ENCODE measurements at regions not wholly inside any gene's neighbourhood (a gene's known extent, or its start where the extent isn't known, plus 50 kb on each side); places are given as distances from the start of the nearest gene placed in this dataset.

DNA sequence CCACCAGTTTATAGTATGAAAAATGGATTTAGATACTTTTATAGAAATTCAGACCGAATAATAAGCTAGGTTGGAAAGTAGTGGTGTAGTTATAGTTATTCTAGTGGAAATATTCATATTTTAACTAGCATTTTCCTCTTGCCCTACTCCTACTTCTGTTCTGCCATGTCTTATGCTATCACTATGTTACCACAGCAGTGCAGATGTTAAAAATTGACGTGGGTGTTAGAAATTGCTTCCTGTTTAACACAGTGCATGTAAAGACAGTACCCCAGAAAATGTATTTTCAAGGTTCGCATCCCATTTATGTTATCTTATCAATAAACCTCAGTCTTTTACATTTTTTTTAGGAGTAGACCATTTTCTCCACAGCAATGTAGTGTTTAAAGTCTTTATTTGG, 774.2 kb upstream of the CDH10 start:
- H3K27me3 Mint-ChIP-seq (ENCODE audit: low read depth), result no peaks in the 10 kb centered on the region
- no peak overlapping the region for H3K4me3 Mint-ChIP-seq (ENCODE audit: unreplicated experiment)

DNA sequence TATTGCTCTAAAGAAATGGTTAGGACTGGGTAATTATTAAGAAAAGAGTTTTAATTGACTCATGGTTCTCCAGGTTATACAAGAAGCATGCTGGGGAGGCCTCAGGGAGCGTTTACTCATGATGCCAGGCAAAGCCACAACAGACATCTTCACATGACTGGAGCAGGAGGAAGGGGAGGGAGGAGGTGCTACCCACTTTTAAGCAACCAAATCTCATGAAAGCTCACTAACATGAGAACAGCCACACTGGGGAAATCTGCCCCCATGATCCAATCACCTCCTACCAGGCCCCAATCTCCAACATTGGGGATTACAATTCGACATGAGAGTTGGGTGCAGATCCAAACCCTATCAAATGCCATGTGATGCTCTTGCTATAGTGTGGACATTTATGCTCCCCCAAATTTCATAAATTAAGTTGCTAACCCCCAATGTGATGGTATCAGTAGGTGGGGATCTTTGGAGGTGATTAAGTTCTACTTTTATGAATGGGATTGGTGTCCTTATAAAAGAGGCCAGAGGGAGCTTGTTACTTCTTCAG, 773.6 kb upstream of the CDH10 start:
- H3K4me3 Mint-ChIP-seq (ENCODE audit: unreplicated experiment), result no peak overlapping the region
- H3K36me3 Mint-ChIP-seq (ENCODE audit: low read depth), result no peaks in the 10 kb centered on the region
- no peaks in the 10 kb centered on the region for H3K27me3 Mint-ChIP-seq (ENCODE audit: low read depth)
- no peak for DNase-seq (ENCODE audit: low spot score)
- no peaks in the 10 kb centered on the region for H3K4me1 Mint-ChIP-seq (ENCODE audit: low read depth)
- H3K9me3 Mint-ChIP-seq (ENCODE audit: low read depth), result no peaks in the 10 kb centered on the region
- TF ChIP-seq, protein P1, sequence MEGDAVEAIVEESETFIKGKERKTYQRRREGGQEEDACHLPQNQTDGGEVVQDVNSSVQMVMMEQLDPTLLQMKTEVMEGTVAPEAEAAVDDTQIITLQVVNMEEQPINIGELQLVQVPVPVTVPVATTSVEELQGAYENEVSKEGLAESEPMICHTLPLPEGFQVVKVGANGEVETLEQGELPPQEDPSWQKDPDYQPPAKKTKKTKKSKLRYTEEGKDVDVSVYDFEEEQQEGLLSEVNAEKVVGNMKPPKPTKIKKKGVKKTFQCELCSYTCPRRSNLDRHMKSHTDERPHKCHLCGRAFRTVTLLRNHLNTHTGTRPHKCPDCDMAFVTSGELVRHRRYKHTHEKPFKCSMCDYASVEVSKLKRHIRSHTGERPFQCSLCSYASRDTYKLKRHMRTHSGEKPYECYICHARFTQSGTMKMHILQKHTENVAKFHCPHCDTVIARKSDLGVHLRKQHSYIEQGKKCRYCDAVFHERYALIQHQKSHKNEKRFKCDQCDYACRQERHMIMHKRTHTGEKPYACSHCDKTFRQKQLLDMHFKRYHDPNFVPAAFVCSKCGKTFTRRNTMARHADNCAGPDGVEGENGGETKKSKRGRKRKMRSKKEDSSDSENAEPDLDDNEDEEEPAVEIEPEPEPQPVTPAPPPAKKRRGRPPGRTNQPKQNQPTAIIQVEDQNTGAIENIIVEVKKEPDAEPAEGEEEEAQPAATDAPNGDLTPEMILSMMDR (IDR thresholded peaks at IDR 0.05), result no peak
- no peak overlapping the region for H3K27ac Mint-ChIP-seq (ENCODE audit: unreplicated experiment)

More for the DNA sequence above, 774.2 kb upstream of the CDH10 start:
- no peaks in the 10 kb centered on the region for H3K9me3 Mint-ChIP-seq (ENCODE audit: low read depth)
- DNase-seq (ENCODE audit: low spot score), result no peak
- TF ChIP-seq, protein P1 (IDR thresholded peaks at IDR 0.05), result no peak
- H3K4me1 Mint-ChIP-seq (ENCODE audit: low read depth), result no peaks in the 10 kb centered on the region
- no peak overlapping the region for H3K27ac Mint-ChIP-seq (ENCODE audit: unreplicated experiment)
- no peaks in the 10 kb centered on the region for H3K36me3 Mint-ChIP-seq (ENCODE audit: low read depth)

DNA sequence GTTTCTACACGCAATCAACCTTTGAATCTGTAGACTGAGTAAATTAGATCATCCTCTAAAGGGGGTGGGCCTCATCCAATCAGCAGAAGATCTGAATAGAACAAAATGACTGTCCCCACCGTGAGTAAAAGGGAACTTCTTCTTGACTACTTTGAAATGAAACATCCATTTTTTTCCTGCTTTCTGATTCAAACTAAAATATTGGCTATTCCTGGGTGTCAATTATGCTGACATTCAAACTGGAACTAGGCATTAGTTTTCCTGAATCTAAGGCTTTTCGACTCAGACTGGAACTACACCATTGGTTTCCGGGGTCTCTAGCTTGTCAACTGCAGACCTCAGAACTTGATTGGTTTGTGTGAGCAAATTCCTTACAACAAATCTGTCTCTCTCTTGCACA, 772.2 kb upstream of the CDH10 start:
- DNase-seq (ENCODE audit: low spot score), result no peak
- Mint-ChIP-seq H3K9me3 (ENCODE audit: low read depth) (no peaks in the 10 kb centered on the region), H3K4me1 (ENCODE audit: low read depth) (no peaks in the 10 kb centered on the region), H3K27me3 (ENCODE audit: low read depth) (no peaks in the 10 kb centered on the region), H3K27ac (ENCODE audit: unreplicated experiment) (no peak overlapping the region), H3K4me3 (ENCODE audit: unreplicated experiment) (no peak overlapping the region), H3K36me3 (ENCODE audit: low read depth) (no peaks in the 10 kb centered on the region)
- TF ChIP-seq, protein P1 (IDR thresholded peaks at IDR 0.05), result no peak

DNA sequence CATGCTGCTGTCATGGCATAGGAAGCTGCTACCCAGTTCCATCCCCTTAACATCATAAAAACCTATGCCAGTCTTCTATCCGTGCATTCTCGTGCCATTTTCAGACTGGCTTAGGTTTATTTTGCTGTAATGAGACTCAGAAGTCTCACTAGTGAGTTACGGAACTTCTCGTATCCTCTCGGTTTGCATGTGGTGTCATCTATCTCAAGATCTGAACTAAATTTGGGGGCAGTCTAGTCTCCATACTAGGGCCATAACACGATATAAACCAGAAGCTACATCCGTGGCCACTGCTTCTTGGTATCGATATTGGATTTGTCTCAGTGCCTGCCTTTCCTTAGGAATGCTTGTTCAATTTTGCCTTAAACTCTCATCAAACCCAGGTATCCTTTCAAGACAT, 771.2 kb upstream of the CDH10 start:
- DNase-seq (ENCODE audit: low spot score), result no peak
- Mint-ChIP-seq H3K9me3 (ENCODE audit: low read depth) (no peaks in the 10 kb centered on the region), H3K4me3 (ENCODE audit: unreplicated experiment) (no peak overlapping the region), H3K36me3 (ENCODE audit: low read depth) (no peaks in the 10 kb centered on the region), H3K27me3 (ENCODE audit: low read depth) (no peaks in the 10 kb centered on the region), H3K4me1 (ENCODE audit: low read depth) (no peaks in the 10 kb centered on the region), H3K27ac (ENCODE audit: unreplicated experiment) (no peak overlapping the region)
- TF ChIP-seq, protein P1 (IDR thresholded peaks at IDR 0.05), result no peak

DNA sequence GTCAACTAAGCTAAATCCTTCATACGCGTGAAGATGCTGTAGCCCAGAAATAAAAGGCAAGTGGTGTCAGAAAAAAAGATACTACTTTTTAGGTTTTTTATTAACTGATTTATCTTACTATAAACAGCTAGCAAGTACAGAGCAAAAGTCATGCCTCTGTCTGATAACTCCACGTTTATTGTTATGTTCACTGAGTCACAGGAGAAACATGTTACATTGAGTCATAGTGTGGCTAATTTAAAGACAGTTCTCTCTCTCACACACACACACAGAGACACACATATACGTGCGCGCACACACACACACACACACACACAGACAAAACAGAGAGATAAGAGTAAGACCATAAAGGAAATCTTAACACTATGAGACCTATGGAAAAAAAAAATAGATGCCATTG, 770.0 kb upstream of the CDH10 start:
- Mint-ChIP-seq H3K27me3 (ENCODE audit: low read depth) (no peaks in the 10 kb centered on the region), H3K9me3 (ENCODE audit: low read depth) (peaks cover under 1% of the 10 kb centered on the region), H3K4me1 (ENCODE audit: low read depth) (no peaks in the 10 kb centered on the region), H3K36me3 (ENCODE audit: low read depth) (no peaks in the 10 kb centered on the region), H3K27ac (ENCODE audit: unreplicated experiment) (no peak overlapping the region), H3K4me3 (ENCODE audit: unreplicated experiment) (no peak overlapping the region)
- TF ChIP-seq, protein P1 (IDR thresholded peaks at IDR 0.05), result no peak
- DNase-seq (ENCODE audit: low spot score), result no peak
